Renal cortical epithelial cell (primary cell): ENCODE measurements at regions not wholly inside any gene's neighbourhood (a gene's known extent, or its start where the extent isn't known, plus 50 kb on each side); places are given as distances from the start of the nearest gene placed in this dataset.

Experiments used
- DNase-seq: peaks from one replicate; pipeline ENCODE4 v3.0.0-alpha.2; 2011; ENCODE audit warnings: low read depth

GRCh38 chr12:60137513-60137912 lies 541.7 kb downstream of the SLC16A7 start:
- DNase-seq: no peak

GRCh38 chr12:60138526-60138925 lies 542.7 kb downstream of the SLC16A7 start:
- DNase-seq: no peak

- no peak for DNase-seq
These were observed 548.6 kb downstream of the SLC16A7 start for GRCh38 chr12:60144395-60144794.

GRCh38 chr12:60148109-60148508 lies 552.3 kb downstream of the SLC16A7 start:
- DNase-seq: peak; percentile 79

- DNase-seq: peak; percentile 83
These were observed 553.0 kb downstream of the SLC16A7 start for GRCh38 chr12:60148831-60149230.

GRCh38 chr12:60152756-60153155 lies 556.9 kb downstream of the SLC16A7 start:
- DNase-seq: no peak

- DNase-seq: no peak
These were observed 563.9 kb downstream of the SLC16A7 start for GRCh38 chr12:60159761-60160160.

- no peak for DNase-seq
These were observed 567.3 kb downstream of the SLC16A7 start for GRCh38 chr12:60162988-60163720.

GRCh38 chr12:60165781-60166180 lies 570.0 kb downstream of the SLC16A7 start:
- DNase-seq: no peak

- no peak for DNase-seq
These were observed 572.6 kb downstream of the SLC16A7 start for GRCh38 chr12:60168441-60168840.

GRCh38 chr12:60169904-60170303 lies 574.1 kb downstream of the SLC16A7 start:
- no peak for DNase-seq

- peak; percentile 15 for DNase-seq
These were observed 576.7 kb downstream of the SLC16A7 start for GRCh38 chr12:60172266-60173211.

- DNase-seq: no peak
These were observed 577.7 kb downstream of the SLC16A7 start for GRCh38 chr12:60173224-60174170.

GRCh38 chr12:60174476-60174875 lies 578.6 kb downstream of the SLC16A7 start:
- no peak for DNase-seq

- DNase-seq: no peak
These were observed 579.1 kb downstream of the SLC16A7 start for GRCh38 chr12:60174941-60175340.

- no peak for DNase-seq
These were observed 581.1 kb downstream of the SLC16A7 start for GRCh38 chr12:60176891-60177290.

GRCh38 chr12:60180298-60180697 lies 584.5 kb downstream of the SLC16A7 start:
- no peak for DNase-seq

- DNase-seq: no peak
These were observed 586.5 kb downstream of the SLC16A7 start for GRCh38 chr12:60182354-60182753.

GRCh38 chr12:60184096-60184495 lies 588.3 kb downstream of the SLC16A7 start:
- DNase-seq: no peak

GRCh38 chr12:60185060-60185459 lies 589.2 kb downstream of the SLC16A7 start:
- no peak for DNase-seq

- no peak for DNase-seq
These were observed 595.4 kb downstream of the SLC16A7 start for GRCh38 chr12:60191271-60191670.
